ENCODE measurements at regions not wholly inside any gene's neighbourhood (a gene's known extent, or its start where the extent isn't known, plus 50 kb on each side); places are given as distances from the start of the nearest gene placed in this dataset.

- no peak for DNase-seq (ENCODE audit: low spot score)
- no peak for TF ChIP-seq CTCF (IDR thresholded peaks at IDR 0.05; ENCODE audit: extremely low read depth, missing control alignments)
These were observed 511.8 kb upstream of the WWC1 start for GRCh38 chr5:167779644-167780043.

DNA sequence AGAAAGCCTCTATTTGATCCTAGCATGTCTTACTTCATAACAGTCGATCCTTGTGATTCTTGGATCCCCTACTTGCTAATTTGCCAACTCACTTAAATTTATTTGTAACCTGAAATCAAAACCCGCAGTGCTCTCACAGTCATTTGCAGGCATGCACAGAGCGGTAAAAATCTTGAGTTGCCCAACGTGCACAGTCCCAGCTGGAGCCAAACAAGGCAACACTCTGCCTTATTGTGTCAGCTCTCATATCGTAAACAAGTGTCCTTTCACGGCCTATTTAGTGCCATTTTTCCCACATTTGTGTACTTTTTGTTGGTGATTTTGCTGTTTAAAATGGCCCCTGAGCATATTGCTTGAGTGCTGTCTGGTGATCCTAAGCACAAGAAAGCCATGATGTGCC, 511.3 kb upstream of the WWC1 start:
- no peak for TF ChIP-seq CTCF (IDR thresholded peaks at IDR 0.05; ENCODE audit: extremely low read depth, missing control alignments)

GRCh38 chr5:167783145-167783817, 508.2 kb upstream of the WWC1 start:
- DNase-seq (ENCODE audit: low spot score) = no peak
- no peak for TF ChIP-seq CTCF (IDR thresholded peaks at IDR 0.05; ENCODE audit: extremely low read depth, missing control alignments)

More for the DNA sequence above, 511.3 kb upstream of the WWC1 start:
- DNase-seq (ENCODE audit: low spot score) = no peak

GRCh38 chr5:167785106-167785505, 506.3 kb upstream of the WWC1 start:
- DNase-seq (ENCODE audit: low spot score) = no peak
- no peak for TF ChIP-seq CTCF (IDR thresholded peaks at IDR 0.05; ENCODE audit: extremely low read depth, missing control alignments)

DNA sequence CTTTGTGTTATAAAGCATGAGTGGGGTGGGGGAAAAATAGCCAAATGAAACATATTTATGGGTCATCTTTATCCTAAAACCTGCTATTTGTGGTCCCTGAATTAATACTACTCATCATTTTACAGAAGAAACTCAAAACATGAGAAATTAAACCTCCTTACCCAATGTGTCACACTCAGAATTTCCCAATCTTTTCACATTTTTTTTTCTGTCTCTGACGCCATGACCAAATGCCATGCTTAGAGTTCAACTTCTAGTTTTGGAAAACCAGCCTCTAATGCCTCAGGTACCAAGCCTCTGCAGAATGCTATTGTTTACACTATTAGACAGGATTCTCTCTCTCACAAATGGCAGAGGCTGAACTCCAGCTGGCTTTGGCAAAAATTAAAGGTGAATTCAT, 505.5 kb upstream of the WWC1 start:
- DNase-seq (ENCODE audit: low spot score) = no peak
- no peak for TF ChIP-seq CTCF (IDR thresholded peaks at IDR 0.05; ENCODE audit: extremely low read depth, missing control alignments)

DNA sequence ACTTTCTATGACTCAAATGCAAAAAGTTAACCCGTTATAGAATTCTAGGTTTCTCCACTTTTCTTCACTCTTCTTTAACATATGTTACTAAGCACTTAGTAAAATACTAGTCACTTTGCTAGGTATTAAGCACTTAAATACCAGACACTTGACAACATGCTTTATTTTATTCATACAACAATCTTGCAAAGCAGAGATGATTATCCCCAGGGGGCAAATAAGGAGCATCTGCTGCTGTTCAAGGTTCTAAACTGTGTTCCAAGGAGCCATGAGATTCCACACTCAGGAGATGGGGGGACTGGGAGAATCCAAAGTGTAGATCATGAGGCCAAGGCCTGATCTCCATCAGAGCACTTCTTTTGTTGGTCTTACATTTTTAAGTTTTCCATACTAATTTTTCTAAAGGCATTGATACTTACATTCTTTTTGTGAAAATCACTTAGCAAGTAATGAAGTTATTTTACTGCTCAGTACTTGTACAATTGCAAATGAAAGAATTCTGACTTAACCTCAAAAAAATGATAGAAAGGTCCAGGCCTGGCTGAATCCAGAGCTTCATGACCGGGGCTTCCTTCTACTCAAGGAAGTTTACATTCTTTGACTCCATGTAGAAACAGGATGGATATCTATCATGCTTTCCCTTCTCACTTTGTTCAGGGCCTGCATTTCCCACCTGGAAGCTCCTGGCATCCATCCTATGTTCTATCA, 504.4 kb upstream of the WWC1 start:
- DNase-seq (ENCODE audit: low spot score) = no peak
- TF ChIP-seq CTCF (IDR thresholded peaks at IDR 0.05; ENCODE audit: extremely low read depth, missing control alignments) = no peak

- no peak for TF ChIP-seq CTCF (IDR thresholded peaks at IDR 0.05; ENCODE audit: extremely low read depth, missing control alignments)
- no peak for DNase-seq (ENCODE audit: low spot score)
These were observed 501.4 kb upstream of the WWC1 start for GRCh38 chr5:167790045-167790444.
